Activated CD8-positive, alpha-beta T cell treated with anti-CD3 and anti-CD28 coated beads for 36 hours (primary cell): ENCODE measurements at regions not wholly inside any gene's neighbourhood (a gene's known extent, or its start where the extent isn't known, plus 50 kb on each side); places are given as distances from the start of the nearest gene placed in this dataset.

Experiments
- ATAC-seq: fragments of 200-7000 bp; cut with Tn5 transposase; one replicate; pipeline ENCODE4 v1.10.0; 2021; ENCODE audit warnings: mild to moderate bottlenecking, moderate library complexity
- CTCF ChIA-PET: fragments of 350-600 bp; sonication (Branson Sonifier 250); formaldehyde crosslinking; loops from one replicate; lab custom pipeline; 2021; ENCODE audit warnings: antibody characterized with exemption; lab: Charles Lee
- POLR2A ChIA-PET: fragments of 350-600 bp; sonication (Branson Sonifier 250); formaldehyde crosslinking; loops from one replicate; lab custom pipeline; 2021; ENCODE audit warnings: antibody characterized with exemption; lab: Charles Lee
- DNase-seq: peaks from one replicate; pipeline ENCODE4 v3.0.0-alpha.2; 2020
- H3K27ac Mint-ChIP-seq: one replicate; pipeline ENCODE4 v1.8.0; 2021; ENCODE audit warnings: mild to moderate bottlenecking, mixed read lengths
- H3K27me3 Mint-ChIP-seq: one replicate; pipeline ENCODE4 v1.8.0; 2021; ENCODE audit warnings: mixed read lengths
- H3K36me3 Mint-ChIP-seq: one replicate; pipeline ENCODE4 v1.8.0; 2021; ENCODE audit warnings: low read depth, mixed read lengths
- H3K4me1 Mint-ChIP-seq: one replicate; pipeline ENCODE4 v1.8.0; 2021; ENCODE audit warnings: low read depth, mixed read lengths
- H3K4me3 Mint-ChIP-seq: one replicate; pipeline ENCODE4 v1.8.0; 2021; ENCODE audit warnings: mild to moderate bottlenecking, moderate library complexity, mixed read lengths
- H3K9me3 Mint-ChIP-seq: one replicate; pipeline ENCODE4 v1.8.0; 2021; ENCODE audit warnings: mixed read lengths
- CTCF ChIP-seq: fragments of 200-600 bp; IDR thresholded peaks from one replicate; pipeline ENCODE4 v1.8.0; 2022; ENCODE audit warnings: antibody characterized with exemption, mild to moderate bottlenecking
- intact Hi-C: fragments of 100-400 bp; cut with micrococcal nuclease; formaldehyde crosslinking; loops from one replicate; pipeline ENCODE4 v1.10.0; 2022

DNA sequence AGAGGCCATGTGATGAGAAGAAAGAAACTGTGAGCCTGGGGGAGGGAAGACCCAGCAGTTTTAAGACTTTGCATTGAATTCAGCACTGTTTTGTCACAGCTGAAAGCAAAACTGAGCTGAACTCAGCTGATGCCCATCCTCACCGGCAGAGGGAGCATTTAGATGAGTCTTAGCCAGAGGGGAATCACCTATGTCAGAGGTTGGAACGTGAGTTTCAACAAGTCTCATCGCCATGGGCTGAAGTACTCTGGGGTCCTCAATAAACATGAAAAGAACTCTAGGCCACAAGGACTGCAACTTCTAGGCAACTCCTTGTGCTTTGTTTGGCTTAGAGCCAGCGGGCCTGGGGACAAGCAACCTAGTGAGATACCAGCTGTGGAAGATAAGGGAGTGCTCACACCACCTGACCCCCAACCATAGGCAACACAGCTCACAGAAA is 324.5 kb downstream of the TBL1XR1 start:
- DNase-seq (peak; percentile 75), ATAC-seq (peak; percentile 98)
- H3K4me1 Mint-ChIP-seq: peaks cover 4% of the 10 kb centered on the region
- peak; percentile 58 for TF ChIP-seq CTCF
- H3K36me3 Mint-ChIP-seq: no peaks in the 10 kb centered on the region
- intact Hi-C loops: loop anchor here (2.0 kb wide), 1 partner anchor 66 kb away; no protein-coding TSS in a partner anchor
- peaks cover 9% of the 10 kb centered on the region for H3K9me3 Mint-ChIP-seq
- H3K27ac Mint-ChIP-seq: peak overlapping the region; percentile 85
- H3K27me3 Mint-ChIP-seq: no peaks in the 10 kb centered on the region
- ChIA-PET POLR2A (no interaction called here), CTCF (interaction anchor here (0.6 to 5.3 kb wide), 19 partner anchors 8 to 1518 kb away, joined by 3 to 49 read pairs (median 5); no protein-coding TSS in a partner anchor)
- H3K4me3 Mint-ChIP-seq: no peak overlapping the region

DNA sequence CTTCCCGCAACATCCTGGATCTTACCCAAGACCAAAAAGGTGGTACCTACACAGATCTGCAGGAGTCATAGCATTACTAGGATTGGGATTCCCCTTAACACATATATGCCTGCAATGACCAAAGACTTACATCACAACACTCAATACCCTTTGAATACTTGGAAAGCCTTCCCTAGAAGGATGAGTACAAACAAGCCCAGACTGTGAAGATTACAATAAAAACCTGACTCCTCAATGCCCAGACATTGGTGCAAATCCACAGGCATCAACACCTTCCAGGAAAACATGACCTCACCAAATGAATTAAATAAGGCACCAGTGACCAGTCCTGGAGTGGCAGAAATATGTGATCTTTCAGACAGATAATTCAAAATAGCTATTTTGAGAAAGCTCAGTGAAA is 326.8 kb downstream of the TBL1XR1 start:
- H3K4me3 Mint-ChIP-seq: no peak overlapping the region
- intact Hi-C loops: no loop called here
- POLR2A ChIA-PET: no interaction called here
- CTCF ChIA-PET: interaction anchor here (2.9 to 5.3 kb wide), 2 partner anchors 68 to 71 kb away, joined by 12 to 49 read pairs; no protein-coding TSS in a partner anchor
- H3K27ac Mint-ChIP-seq: no peak overlapping the region
- no peaks in the 10 kb centered on the region for H3K27me3 Mint-ChIP-seq
- H3K36me3 Mint-ChIP-seq: no peaks in the 10 kb centered on the region
- peaks cover 5% of the 10 kb centered on the region for H3K9me3 Mint-ChIP-seq
- peaks cover 4% of the 10 kb centered on the region for H3K4me1 Mint-ChIP-seq
- no peak for TF ChIP-seq CTCF
- DNase-seq: no peak
- ATAC-seq: no peak

DNA sequence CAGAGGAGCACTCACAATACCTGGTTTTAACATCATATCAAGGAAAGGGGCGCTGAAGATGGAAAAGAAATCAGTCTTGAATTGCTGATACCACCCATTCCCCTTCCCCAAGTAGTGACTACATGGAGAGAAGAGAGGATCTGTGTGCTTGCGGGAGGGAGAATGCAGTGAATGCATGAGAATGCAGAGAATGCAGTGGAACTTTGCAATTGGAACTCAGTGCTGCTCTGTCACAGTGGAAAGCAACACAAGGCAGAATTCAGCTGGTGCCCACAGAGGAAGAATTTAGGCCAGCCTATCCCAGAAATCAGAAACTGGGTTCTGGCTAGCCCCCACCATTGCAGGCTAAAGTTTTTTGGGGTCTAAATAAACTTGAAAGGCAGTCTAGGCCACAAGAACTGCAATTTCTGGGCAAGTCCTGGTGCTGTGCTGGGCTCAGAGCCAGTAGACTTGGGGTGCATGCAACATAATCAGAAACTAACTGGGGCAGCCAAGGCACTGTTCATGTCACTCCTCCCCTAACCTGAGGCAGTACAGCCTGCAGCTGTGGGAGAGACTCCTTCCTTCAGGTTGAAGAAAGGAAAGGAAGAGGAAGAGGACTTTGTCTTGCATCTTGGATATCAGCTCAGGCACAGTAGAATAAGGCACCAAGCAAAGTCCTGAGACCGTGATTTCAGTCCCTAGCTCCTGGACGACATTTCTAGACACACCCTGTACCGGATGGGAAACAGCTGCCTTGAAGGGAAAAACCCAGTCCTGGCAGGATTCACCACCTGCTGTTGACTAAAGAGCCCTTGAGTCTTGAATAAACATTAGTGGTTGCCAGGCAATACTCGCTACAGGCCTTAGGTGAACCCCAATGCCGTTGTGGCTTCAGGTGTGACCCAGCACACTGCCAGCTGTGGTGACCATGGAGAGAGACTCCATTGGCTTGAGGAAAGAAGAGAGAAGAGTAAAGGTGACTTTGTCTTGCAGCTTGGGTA is 329.3 kb downstream of the TBL1XR1 start:
- Mint-ChIP-seq H3K4me3 (no peak overlapping the region), H3K27me3 (no peaks in the 10 kb centered on the region), H3K27ac (no peak overlapping the region), H3K36me3 (no peaks in the 10 kb centered on the region), H3K9me3 (peaks cover 5% of the 10 kb centered on the region), H3K4me1 (peaks cover 2% of the 10 kb centered on the region)
- ChIA-PET POLR2A (no interaction called here), CTCF (interaction anchor here (1.5 kb wide), 1 partner anchor 71 kb away, joined by 4 read pairs; no protein-coding TSS in a partner anchor)
- TF ChIP-seq CTCF: no peak
- intact Hi-C loops: no loop called here
- ATAC-seq (no peak), DNase-seq (no peak)

GRCh38 chr3:176861137-176861536 is 336.1 kb downstream of the TBL1XR1 start:
- Mint-ChIP-seq H3K27ac (no peak overlapping the region), H3K4me3 (no peak overlapping the region), H3K36me3 (no peaks in the 10 kb centered on the region), H3K9me3 (no peaks in the 10 kb centered on the region), H3K27me3 (peaks cover 2% of the 10 kb centered on the region), H3K4me1 (no peaks in the 10 kb centered on the region)
- POLR2A ChIA-PET: no interaction called here
- DNase-seq (no peak), ATAC-seq (no peak)
- CTCF ChIA-PET: no interaction called here
- TF ChIP-seq CTCF: no peak
- intact Hi-C loops: no loop called here

DNA sequence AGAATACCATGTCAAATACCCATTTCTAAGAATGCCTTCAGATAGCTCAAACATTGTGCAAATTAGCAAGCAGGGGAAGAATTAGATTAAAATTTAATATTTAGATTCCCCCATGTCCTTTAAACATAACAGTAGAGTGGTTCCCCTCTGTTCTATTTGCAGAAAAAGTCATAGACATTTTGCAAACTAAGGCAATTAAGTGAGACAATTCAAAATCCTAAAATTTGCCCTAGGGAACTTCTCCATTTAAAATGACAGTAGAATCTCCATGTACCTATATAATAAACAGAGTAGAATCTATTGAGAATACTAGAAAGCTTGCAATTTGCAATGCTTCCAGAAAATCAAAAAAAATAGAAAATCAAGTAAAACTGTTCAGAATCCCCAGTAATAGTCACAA is 340.6 kb downstream of the TBL1XR1 start:
- H3K27ac Mint-ChIP-seq: no peak overlapping the region
- H3K4me1 Mint-ChIP-seq: no peaks in the 10 kb centered on the region
- POLR2A ChIA-PET: interaction anchor here (0.7 kb wide), 1 partner anchor 96 kb away, joined by 3 read pairs; no protein-coding TSS in a partner anchor
- CTCF ChIA-PET: interaction anchor here (1.4 kb wide), 1 partner anchor 16 kb away, joined by 7 read pairs; no protein-coding TSS in a partner anchor
- no peak for DNase-seq
- TF ChIP-seq CTCF: no peak
- ATAC-seq: no peak
- no peak overlapping the region for H3K4me3 Mint-ChIP-seq
- intact Hi-C loops: no loop called here
- H3K9me3 Mint-ChIP-seq: no peaks in the 10 kb centered on the region
- no peaks in the 10 kb centered on the region for H3K36me3 Mint-ChIP-seq
- H3K27me3 Mint-ChIP-seq: peaks cover 2% of the 10 kb centered on the region
